ENCODE measurements at regions not wholly inside any gene's neighbourhood (a gene's known extent, or its start where the extent isn't known, plus 50 kb on each side); places are given as distances from the start of the nearest gene placed in this dataset.
"Not testable (repeated sequence)": the region's sequence is repeated elsewhere in the genome, so short reads cannot be mapped to it uniquely, and the experiment has no call there.

GRCh38 chr10:23493711-23494110 lies 54.8 kb downstream of the OTUD1 start:
- no peak for DNase-seq

DNA sequence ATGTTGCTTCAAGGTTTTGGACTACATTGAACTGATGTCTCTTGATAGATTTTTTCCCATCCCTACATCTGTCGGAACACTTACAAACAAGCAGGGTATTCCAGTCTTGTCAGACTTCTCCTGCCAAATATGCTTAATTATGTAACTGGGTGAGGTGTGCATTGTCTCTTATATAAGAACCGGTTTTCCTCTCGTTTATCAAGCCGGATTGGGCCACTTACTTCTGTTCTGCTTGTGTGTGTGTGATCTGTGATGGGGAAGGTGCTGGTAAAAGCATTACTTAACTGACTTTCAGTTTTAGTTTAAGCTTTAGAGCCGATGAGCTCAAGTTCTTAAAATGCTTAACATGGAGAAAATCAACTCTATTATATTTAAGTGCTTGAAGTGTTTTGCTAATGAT lies 57.9 kb downstream of the OTUD1 start:
- no peak for DNase-seq

DNA sequence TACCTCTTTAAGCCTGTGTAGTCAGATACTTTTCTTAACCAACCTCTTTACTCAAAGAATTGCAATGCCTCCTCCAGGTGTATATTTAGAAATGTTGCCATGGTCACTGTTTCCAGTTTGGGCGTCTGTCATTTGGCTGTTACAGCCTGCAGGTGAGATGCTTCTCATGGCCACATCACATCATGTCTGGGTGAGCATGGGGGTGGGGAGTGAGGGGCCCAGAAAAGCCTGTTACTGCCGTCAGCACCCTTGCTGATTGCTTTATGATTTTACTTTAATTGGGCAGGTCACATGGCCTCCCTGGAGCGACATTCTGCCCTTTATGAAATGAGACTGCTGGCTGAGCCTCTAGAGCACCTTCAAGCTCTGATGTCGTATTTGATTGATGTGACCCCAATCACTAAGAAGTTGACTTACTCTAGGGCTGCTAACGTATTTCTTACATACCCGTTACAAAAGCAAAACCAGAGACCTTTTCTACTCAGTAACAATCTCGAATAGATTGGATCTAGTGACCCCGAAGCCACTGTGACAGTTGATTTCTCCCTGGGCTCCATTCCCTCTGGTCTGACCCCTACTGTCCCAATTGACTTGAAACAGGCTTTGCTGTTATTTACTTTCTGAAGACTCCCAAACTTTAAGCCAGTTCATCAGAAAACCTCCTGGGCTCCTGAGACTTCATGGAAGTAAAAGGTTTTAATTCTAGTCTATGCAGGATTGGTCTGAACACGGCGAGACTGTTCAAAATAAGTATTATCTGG lies 60.7 kb downstream of the OTUD1 start:
- DNase-seq, result no peak

DNA sequence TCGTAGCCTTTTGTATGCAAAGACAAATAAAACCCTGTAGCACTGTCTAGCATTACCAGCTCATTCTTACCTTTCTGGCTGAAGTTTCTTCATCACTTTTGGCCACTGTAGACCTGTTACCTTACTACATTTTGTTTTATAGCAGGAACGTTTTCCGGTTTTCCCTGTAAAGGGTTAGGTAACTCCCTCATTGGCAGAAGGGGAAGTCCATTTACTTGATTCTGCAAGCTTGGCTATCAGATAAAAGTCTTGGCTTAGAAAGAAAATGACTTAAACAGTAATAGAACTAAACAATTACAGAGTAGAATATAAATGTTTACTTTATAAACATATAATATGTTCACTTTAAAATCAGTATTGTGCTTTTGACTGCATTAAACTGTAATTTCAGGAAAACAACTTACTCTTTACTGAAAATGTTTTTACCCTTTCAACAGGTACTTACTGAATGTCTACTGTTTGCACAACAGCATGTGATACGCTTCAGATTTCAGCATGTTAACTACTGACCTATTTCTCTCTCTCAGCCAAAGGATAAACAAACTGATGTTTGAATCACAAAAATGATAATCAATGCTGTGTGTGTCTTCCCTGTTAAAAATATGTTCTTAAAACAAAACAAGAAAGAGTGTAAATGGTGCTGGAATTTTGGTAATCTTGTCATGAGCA lies 67.1 kb downstream of the OTUD1 start:
- DNase-seq, result no peak

DNA sequence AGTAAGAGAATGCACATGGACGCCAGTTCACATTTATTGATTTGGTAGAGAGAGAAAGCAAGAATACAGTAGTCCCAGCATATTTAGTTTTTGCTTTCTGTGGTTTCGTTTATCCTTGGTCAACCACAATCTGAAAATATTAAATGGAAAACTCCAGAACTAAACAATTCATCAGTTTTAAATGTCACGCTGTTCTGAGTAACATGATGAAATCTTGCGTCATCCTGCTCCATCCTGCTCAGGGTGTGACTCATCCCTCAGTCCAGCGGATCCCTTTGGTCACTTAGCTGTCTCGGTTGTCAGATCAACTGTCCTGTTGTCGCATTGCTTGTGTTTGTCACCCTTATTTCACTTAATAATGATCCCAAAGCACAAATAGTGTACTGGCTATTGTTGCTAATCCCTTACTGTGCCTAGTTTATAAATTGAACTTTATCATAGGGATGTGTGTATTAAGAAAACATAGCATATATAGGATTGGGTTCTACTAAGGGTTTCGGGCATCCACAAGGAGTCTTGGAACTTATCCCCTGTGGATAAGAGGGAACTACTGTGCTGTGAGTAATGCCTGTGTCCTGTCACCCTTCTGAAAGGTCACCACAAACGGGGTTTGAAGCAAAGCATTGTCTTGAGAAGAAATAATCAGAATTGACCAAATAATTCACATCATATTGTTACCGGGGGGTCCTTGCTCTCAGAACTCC lies 73.6 kb downstream of the OTUD1 start:
- DNase-seq, result no peak

GRCh38 chr10:23513621-23514020 lies 74.7 kb downstream of the OTUD1 start:
- DNase-seq, result not testable (repeated sequence)

DNA sequence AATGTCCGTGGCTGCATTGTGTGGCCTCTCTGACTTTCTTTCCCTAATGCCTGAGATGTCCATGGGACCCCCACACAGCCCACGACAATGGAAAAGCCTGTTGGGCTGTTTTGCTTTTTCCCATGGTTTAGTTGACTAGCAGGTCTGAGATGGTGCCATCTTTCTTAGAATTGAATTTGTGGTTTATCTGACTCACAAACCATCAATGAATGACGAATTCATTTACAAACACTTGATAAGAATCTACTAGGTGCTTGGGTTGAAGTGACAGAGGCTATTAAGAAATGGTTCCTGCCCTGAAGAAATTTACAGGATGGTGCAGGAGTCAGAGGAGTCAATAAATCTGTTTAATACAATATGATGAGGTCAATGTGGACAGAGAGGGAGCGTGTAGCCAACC lies 75.4 kb downstream of the OTUD1 start:
- no peak for DNase-seq

DNA sequence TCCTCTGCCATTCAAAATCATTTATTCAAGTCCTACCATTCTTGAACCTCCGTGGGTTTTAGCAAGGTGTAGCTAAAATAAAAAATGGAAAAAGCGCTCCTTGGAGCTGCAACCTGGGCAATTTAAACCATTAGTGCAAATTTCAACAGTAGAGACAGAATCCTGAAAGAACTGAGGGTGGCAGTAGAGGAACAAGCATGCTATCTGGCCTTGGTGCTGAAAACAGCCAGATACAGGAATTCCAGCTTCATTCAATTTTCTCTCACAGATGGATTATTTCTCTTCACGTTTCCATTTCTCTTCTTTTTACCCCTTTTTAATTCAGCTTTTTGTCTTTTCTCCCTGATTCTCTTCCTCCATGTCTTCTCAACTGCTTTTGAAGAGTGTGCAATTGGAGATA lies 77.7 kb downstream of the OTUD1 start:
- DNase-seq, result no peak

GRCh38 chr10:23517155-23517554 lies 78.3 kb downstream of the OTUD1 start:
- no peak for DNase-seq

GRCh38 chr10:23521735-23522134 lies 82.9 kb downstream of the OTUD1 start:
- DNase-seq, result no peak

- DNase-seq, result no peak
These were observed 83.5 kb downstream of the OTUD1 start for GRCh38 chr10:23522345-23522744.

- DNase-seq, result no peak
These were observed 84.4 kb downstream of the OTUD1 start for GRCh38 chr10:23523251-23523650.

GRCh38 chr10:23525406-23525805 lies 86.5 kb downstream of the OTUD1 start:
- no peak for DNase-seq

DNA sequence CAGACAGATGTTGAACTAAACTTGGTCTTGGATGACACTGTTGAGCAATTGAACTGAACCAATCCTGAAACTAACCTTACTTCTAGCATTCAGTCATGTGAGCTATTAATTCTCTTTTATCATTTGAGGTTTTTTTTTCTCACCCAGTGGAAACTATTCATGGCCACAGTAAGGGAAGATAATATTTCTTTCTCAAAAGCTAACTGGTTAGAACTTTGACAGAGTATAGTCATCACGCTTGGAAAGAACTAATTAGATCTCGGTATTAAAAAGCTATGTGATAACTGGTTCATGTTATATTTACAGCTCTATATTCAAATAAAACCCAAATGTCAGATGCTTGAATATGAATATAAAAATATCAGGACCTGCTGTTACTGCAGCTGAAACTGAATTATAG lies 89.5 kb downstream of the OTUD1 start:
- no peak for DNase-seq

DNA sequence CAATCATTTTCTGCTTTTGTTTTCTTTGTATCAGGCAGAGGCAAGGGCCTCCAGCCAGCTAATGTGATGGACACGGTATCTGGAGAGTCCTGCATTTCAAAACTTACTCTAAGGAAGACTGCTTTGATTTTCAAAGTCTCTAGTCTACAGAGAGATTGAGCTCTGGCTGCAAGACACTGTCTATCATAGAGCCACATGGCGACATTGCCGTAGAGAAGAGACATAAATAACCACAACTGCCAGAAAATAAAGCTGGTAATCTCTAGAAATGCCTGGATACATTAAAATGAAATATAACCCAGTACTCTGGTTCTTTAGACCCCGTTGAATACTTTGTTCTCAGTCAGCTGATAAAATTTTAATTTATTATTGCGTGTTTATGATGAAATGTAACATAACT lies 90.8 kb downstream of the OTUD1 start:
- DNase-seq, result no peak

DNA sequence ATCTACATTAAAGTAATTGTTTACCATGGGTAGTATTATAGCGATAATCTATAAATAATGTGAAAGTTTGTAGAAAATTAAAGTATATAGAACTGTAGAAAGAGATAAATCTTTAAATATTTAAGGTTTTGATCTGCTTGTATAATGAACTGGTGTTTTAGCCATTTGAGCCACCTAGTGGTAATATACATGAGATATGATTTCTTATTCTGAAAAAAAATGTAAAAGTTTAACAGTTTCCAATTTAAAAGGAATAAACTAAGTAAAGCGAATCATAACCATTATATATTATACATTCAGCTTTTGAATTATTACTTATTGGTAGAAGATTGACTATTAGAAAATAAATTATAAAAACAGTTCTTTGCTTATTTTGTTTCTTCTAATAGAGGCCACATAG lies 91.2 kb downstream of the OTUD1 start:
- DNase-seq, result no peak

- no peak for DNase-seq
These were observed 94.3 kb downstream of the OTUD1 start for GRCh38 chr10:23533212-23533611.

DNA sequence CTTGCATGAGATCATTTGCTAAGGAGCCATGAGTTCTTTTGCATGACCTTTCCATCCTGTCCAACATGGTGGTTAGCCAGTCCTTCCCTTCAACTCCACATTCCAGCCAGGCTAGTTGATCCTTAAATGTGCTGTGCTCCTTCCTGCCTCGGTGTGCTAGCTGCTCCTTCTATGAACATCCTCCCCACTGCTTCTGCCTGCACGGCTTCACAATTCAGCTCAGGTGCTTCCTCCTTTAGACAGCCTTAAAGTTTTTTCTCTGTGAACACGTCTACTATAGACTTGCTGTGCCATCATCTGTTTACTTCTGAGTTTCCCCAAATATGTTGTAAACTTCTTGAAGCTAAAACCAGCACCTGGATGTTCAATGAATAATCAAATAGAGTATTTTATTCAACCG lies 95.5 kb downstream of the OTUD1 start:
- no peak for DNase-seq

DNA sequence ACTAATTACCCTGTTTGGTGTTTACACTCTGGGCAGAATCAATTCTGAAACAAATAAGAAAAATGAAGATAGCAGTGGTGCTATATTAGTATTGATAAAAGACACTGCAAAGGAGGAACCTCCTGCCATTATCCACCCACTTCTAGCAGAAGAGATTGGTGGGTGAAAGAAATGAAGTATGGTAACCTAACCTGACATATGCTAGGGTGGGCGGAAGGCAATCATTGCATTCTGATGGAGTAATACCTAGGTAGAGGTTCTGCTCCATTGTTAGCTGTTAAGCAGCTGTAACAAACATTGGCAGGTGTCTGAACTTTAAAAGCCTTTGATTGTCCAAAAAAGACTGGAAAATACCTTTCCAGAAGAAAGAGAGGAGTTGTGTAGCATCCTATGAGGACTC lies 95.9 kb downstream of the OTUD1 start:
- DNase-seq, result no peak

DNA sequence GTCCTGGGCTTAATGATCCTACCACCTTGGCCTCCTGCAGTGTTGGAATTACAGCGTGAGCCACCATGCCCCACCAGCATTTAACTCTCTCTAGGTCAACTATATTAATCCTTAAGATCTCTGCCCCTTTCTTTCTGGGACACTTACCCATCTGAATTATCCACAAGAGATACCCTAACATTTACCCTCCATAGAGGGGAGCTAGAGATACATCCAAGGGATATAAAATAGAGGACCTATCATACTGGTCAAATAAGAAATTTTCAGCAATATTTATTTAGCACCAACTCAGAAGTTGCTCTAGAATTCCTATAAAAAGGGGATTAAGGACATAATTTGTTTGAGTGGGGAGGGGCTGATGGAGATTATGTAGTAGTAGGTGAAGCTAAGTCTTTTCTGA lies 96.5 kb downstream of the OTUD1 start:
- DNase-seq, result no peak

DNA sequence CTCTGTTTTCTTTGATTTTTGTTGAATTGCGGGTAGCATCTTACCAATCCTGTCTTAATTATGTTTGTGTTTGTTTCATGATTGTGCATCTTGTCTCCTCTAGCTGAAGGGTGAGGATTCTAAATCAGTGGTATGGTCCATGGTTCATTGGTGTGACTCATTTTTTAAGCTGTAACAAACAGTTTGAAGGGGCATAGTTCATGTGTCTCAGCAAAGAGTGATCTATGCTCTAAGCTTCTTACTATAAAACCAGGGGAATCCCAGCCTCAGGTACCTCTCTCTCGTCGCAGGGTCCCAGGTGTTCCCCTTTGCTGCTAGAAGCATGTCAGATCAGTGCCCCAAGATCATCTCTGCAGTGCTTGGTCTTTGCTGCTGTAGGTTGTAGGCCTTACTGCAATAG lies 100.1 kb downstream of the OTUD1 start:
- DNase-seq, result no peak

DNA sequence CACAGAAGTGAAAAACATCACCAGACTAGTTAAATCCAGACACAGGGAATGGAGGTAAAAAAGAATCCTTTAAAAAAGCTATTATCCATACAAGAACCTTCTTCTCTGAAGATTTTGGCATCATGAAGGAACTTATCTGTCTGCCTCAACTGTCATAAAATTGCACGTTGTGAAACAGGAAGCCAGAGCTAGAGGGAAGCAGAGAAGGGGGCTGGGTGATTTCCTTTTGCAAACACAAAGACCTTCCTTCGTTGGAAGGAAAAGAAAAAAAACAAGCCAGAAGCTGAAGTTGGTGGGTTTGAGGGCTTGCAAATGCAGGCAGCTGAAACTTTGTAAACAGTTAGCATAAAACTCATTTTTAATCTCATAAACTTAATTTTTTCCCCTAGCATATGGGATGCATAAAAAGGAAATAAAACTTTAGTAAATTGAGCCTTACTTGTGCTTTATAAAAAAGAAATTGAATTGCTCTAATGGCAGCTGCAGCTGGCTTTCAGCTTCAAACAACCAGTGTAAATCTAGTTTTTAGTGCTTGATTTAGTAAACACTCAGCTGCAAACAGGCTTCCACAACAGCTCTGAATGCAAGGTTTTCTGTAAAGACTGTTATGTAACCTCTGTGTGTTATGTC lies 101.6 kb downstream of the OTUD1 start:
- DNase-seq, result no peak

- DNase-seq, result no peak
These were observed 105.0 kb downstream of the OTUD1 start for GRCh38 chr10:23543691-23544380.
